CD4-positive, CD25-positive, alpha-beta regulatory T cell (primary cell): ENCODE measurements at regions not wholly inside any gene's neighbourhood (a gene's known extent, or its start where the extent isn't known, plus 50 kb on each side); places are given as distances from the start of the nearest gene placed in this dataset.
A peak's percentile ranks its signal among the peaks of the same experiment; 100 is the strongest.

ENCODE experiments used
- ATAC-seq, 2 donors: fragments of 150-1000 bp; cut with Tn5 transposase; one replicate each; pipeline ENCODE4 v1.10.0; 2021; ENCODE audit warnings: low read depth in 2 of 2, moderate number of reproducible peaks in 2 of 2, moderate library complexity in 1 of 2
- DNase-seq, 3 donors: peaks; one replicate each; pipeline versions ENCODE4 v3.0.0 to v3.0.0-alpha.2; 2012 to 2022; ENCODE audit warnings: mixed read lengths in 1 of 3
- H3K27ac ChIP-seq: one replicate; pipeline ENCODE4 v1.7.0; 2013; ENCODE audit warnings: mild to moderate bottlenecking, low read length; ENCODE audit not compliant: insufficient read depth, poor library complexity, severe bottlenecking
- H3K27me3 ChIP-seq: one replicate; pipeline ENCODE4 v1.7.0; 2013; ENCODE audit warnings: low read length; ENCODE audit not compliant: control insufficient read depth, insufficient read depth
- H3K36me3 ChIP-seq: one replicate; pipeline ENCODE4 v1.7.0; 2013; ENCODE audit warnings: mild to moderate bottlenecking, low read length, moderate library complexity; ENCODE audit not compliant: control insufficient read depth, insufficient read depth
- H3K4me1 ChIP-seq: 2 replicates; pipeline ENCODE4 v1.7.0; 2013; ENCODE audit warnings: mild to moderate bottlenecking, low read length; ENCODE audit not compliant: insufficient read depth, control insufficient read depth, poor library complexity, severe bottlenecking
- H3K4me3 ChIP-seq: one replicate; pipeline ENCODE4 v1.7.0; 2013; ENCODE audit warnings: low read depth, mild to moderate bottlenecking, low read length, moderate library complexity
- H3K9me3 ChIP-seq, 2 experiments: 1 replicate in 1 of 2; 2 replicates in 1 of 2; pipeline ENCODE4 v1.7.0; 2013; ENCODE audit warnings: low read length in 2 of 2, mild to moderate bottlenecking in 1 of 2, moderate library complexity in 1 of 2; ENCODE audit not compliant: control insufficient read depth in 2 of 2
- H3K27ac Mint-ChIP-seq, 3 donors: one replicate each; pipeline ENCODE4 v1.8.0; 2020 to 2022; ENCODE audit warnings: mild to moderate bottlenecking in 3 of 3, mixed read lengths in 3 of 3, moderate library complexity in 2 of 3
- H3K27me3 Mint-ChIP-seq: one replicate; pipeline ENCODE4 v1.8.0; 2022; ENCODE audit warnings: mild to moderate bottlenecking, mixed read lengths
- H3K36me3 Mint-ChIP-seq: one replicate; pipeline ENCODE4 v1.8.0; 2020; ENCODE audit warnings: mixed read lengths
- H3K4me1 Mint-ChIP-seq, 4 donors: one replicate each; pipeline ENCODE4 v1.8.0; 2020 to 2022; ENCODE audit warnings: mixed read lengths in 4 of 4, mild to moderate bottlenecking in 1 of 4
- H3K4me3 Mint-ChIP-seq, 4 donors: one replicate each; pipeline ENCODE4 v1.8.0; 2020 to 2022; ENCODE audit warnings: mild to moderate bottlenecking in 4 of 4, mixed read lengths in 4 of 4, moderate library complexity in 3 of 4
- H3K9me3 Mint-ChIP-seq, 7 donors: one replicate each; pipeline ENCODE4 v1.8.0; 2020 to 2022; ENCODE audit warnings: mixed read lengths in 7 of 7, mild to moderate bottlenecking in 3 of 7, moderate library complexity in 2 of 7

GRCh38 chr15:25933456-25934158 is 70.5 kb upstream of the ATP10A start:
- peak; percentile 88 to 93 for ATAC-seq

DNA sequence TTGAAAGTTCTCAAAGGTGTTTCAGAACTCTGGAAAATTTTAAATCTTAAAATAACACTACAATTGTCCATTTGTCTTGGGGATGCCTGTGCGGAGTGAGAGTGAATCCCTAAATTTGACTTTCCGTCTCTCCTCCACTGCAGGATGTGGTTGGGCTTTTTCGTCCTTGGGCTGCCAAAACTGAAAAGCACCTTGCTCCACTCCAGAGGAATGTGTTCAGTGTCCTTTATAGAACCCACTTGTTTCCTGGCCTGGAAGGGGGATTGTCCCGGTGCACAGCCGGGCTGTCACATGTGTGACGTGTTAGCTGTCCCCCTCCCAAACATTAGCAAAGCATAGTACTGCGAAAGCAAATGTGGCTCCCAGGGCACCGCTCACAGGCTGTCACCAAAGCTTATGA is 69.6 kb upstream of the ATP10A start:
- ATAC-seq (no peak), DNase-seq (no peak)
- no peak overlapping the region for H3K4me3 ChIP-seq
- Mint-ChIP-seq H3K4me1 (peaks cover 0 to 6% (median 3%) of the 10 kb centered on the region in 4 donors), H3K27me3 (peaks cover 4% of the 10 kb centered on the region), H3K9me3 (peaks cover 0 to 13% (median 2%) of the 10 kb centered on the region in 7 donors), H3K4me3 (no peak overlapping the region), H3K36me3 (no peaks in the 10 kb centered on the region), H3K27ac (no peak overlapping the region)
- no peaks in the 10 kb centered on the region for H3K4me1 ChIP-seq
- H3K9me3 ChIP-seq, result no peaks in the 10 kb centered on the region
- H3K36me3 ChIP-seq, result no peaks in the 10 kb centered on the region
- H3K27me3 ChIP-seq, result no peaks in the 10 kb centered on the region
- no peak overlapping the region for H3K27ac ChIP-seq

More at GRCh38 chr15:25933456-25934158, 70.5 kb upstream of the ATP10A start:
- no peaks in the 10 kb centered on the region for H3K27me3 ChIP-seq
- H3K27me3 Mint-ChIP-seq, result peaks cover 4% of the 10 kb centered on the region
- H3K4me1 Mint-ChIP-seq, result peaks cover 0 to 6% (median 3%) of the 10 kb centered on the region in 4 donors
- H3K27ac Mint-ChIP-seq, result peak overlapping the region; percentile 18 to 80 (median 77)
- H3K4me1 ChIP-seq, result no peaks in the 10 kb centered on the region
- H3K4me3 Mint-ChIP-seq, result peak overlapping the region in 3 of 4 donors; percentile 85 to 91 (median 90)
- no peaks in the 10 kb centered on the region for H3K36me3 ChIP-seq
- peaks cover 0 to 13% (median 2%) of the 10 kb centered on the region in 7 donors for H3K9me3 Mint-ChIP-seq
- H3K27ac ChIP-seq, result no peak overlapping the region
- no peaks in the 10 kb centered on the region for H3K9me3 ChIP-seq
- no peaks in the 10 kb centered on the region for H3K36me3 Mint-ChIP-seq
- H3K4me3 ChIP-seq, result peak overlapping the region; percentile 26
- peak; percentile 22 to 80 (median 64) for DNase-seq

GRCh38 chr15:25931851-25932250 is 68.7 kb upstream of the ATP10A start:
- Mint-ChIP-seq H3K9me3 (peaks cover 0 to 13% (median 2%) of the 10 kb centered on the region in 7 donors), H3K4me1 (peaks cover 0 to 6% (median 3%) of the 10 kb centered on the region in 4 donors), H3K36me3 (no peaks in the 10 kb centered on the region), H3K27ac (no peak overlapping the region), H3K27me3 (peaks cover 4% of the 10 kb centered on the region), H3K4me3 (no peak overlapping the region)
- DNase-seq (no peak), ATAC-seq (no peak)
- Histone ChIP-seq H3K9me3 (no peaks in the 10 kb centered on the region), H3K27me3 (no peaks in the 10 kb centered on the region), H3K4me1 (no peaks in the 10 kb centered on the region), H3K36me3 (no peaks in the 10 kb centered on the region), H3K4me3 (no peak overlapping the region), H3K27ac (no peak overlapping the region)

GRCh38 chr15:25930931-25931330 is 67.8 kb upstream of the ATP10A start:
- Mint-ChIP-seq H3K36me3 (no peaks in the 10 kb centered on the region), H3K9me3 (peaks cover 0 to 13% (median 2%) of the 10 kb centered on the region in 7 donors), H3K27ac (no peak overlapping the region), H3K4me1 (peaks cover 0 to 6% (median 3%) of the 10 kb centered on the region in 4 donors), H3K4me3 (no peak overlapping the region), H3K27me3 (peaks cover 4% of the 10 kb centered on the region)
- no peaks in the 10 kb centered on the region for H3K4me1 ChIP-seq
- no peak overlapping the region for H3K4me3 ChIP-seq
- no peaks in the 10 kb centered on the region for H3K27me3 ChIP-seq
- no peak for DNase-seq
- no peak overlapping the region for H3K27ac ChIP-seq
- H3K36me3 ChIP-seq, result no peaks in the 10 kb centered on the region
- no peak for ATAC-seq
- no peaks in the 10 kb centered on the region for H3K9me3 ChIP-seq
